ENCODE measurements at regions not wholly inside any gene's neighbourhood (a gene's known extent, or its start where the extent isn't known, plus 50 kb on each side); places are given as distances from the start of the nearest gene placed in this dataset.

DNA sequence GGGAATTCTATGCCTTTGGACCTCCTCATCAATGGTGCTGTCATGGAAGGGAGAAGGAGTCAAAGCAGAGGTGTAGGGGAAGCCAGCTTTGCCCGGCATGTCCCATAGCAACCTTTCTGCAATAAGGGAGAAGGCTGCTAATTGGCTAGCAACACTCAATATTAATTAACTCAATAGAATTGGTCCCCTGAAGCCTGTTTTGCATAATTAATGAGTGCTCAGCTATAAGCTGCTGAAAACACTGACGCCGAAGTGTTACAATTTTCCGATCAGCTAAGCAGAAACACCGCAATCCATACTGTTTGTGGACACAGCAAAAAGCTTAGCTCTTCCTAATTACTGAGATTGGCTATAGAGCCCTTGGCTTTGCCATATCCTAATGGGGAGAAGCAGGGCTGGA is 245.0 kb downstream of the CSNK2A3 start (continued):
- TF ChIP-seq SIN3A (conservative IDR thresholded peaks at IDR 0.05 in 1 of 2, IDR thresholded peaks at IDR 0.05 in 1 of 2; ENCODE audit: low read depth in 1 of 2, low read length in 2 of 2), result no peak
- TF ChIP-seq KDM1A (IDR thresholded peaks at IDR 0.05; ENCODE audit: borderline replicate concordance, low read length), result no peak
- no peak for TF ChIP-seq CHD7 (IDR thresholded peaks at IDR 0.05; ENCODE audit: insufficient replicate concordance, low read length)
- TF ChIP-seq, protein P1, sequence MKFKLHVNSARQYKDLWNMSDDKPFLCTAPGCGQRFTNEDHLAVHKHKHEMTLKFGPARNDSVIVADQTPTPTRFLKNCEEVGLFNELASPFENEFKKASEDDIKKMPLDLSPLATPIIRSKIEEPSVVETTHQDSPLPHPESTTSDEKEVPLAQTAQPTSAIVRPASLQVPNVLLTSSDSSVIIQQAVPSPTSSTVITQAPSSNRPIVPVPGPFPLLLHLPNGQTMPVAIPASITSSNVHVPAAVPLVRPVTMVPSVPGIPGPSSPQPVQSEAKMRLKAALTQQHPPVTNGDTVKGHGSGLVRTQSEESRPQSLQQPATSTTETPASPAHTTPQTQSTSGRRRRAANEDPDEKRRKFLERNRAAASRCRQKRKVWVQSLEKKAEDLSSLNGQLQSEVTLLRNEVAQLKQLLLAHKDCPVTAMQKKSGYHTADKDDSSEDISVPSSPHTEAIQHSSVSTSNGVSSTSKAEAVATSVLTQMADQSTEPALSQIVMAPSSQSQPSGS (IDR thresholded peaks at IDR 0.05; ENCODE audit: low read length), result no peak

Data from H1 (cell line).